ENCODE measurements at regions not wholly inside any gene's neighbourhood (a gene's known extent, or its start where the extent isn't known, plus 50 kb on each side); places are given as distances from the start of the nearest gene placed in this dataset.
"Not testable (repeated sequence)": the region's sequence is repeated elsewhere in the genome, so short reads cannot be mapped to it uniquely, and the experiment has no call there.

- ATAC-seq (replicated peaks in 1 of 4) = no peak
- peaks cover 14 to 21% (median 19%) of the 10 kb centered on the region in 3 donors for H3K9me3 Mint-ChIP-seq
- no peak overlapping the region for H3K4me3 Mint-ChIP-seq
These were observed 891.9 kb upstream of the ZNF722 start for GRCh38 chr7:63106506-63107388.

GRCh38 chr7:63111511-63111910, 887.1 kb upstream of the ZNF722 start:
- CTCF ChIA-PET; DNase-seq; H3K9me3 ChIP-seq; ATAC-seq (replicated peaks in 1 of 4); H3K4me3 ChIP-seq (ENCODE audit: control insufficient read depth in 1 of 2, extremely low read depth in 1 of 2, low read length in 1 of 2); H3K4me1 Mint-ChIP-seq; H3K4me3 Mint-ChIP-seq; H3K27me3 ChIP-seq (replicated peaks in 1 of 2; ENCODE audit: control insufficient read depth in 2 of 2, extremely low read depth in 1 of 2, insufficient read depth in 2 of 2, low read length in 1 of 2); H3K27me3 Mint-ChIP-seq; H3K27ac ChIP-seq (ENCODE audit: low read length); H3K27ac Mint-ChIP-seq; H3K36me3 ChIP-seq (ENCODE audit: control insufficient read depth in 2 of 2, extremely low read depth in 1 of 2, insufficient read depth in 1 of 2, low read length in 1 of 2); POLR2A ChIA-PET; H3K4me1 ChIP-seq (ENCODE audit: control insufficient read depth in 1 of 2, extremely low read depth in 1 of 2, insufficient read depth in 2 of 2, low read length in 2 of 2); H3K36me3 Mint-ChIP-seq: not testable (repeated sequence)
- H3K9me3 Mint-ChIP-seq = peaks cover 5 to 16% (median 9%) of the 10 kb centered on the region in 3 donors
- no CpG with 5 or more reads among the region's 7 CpGs for WGBS (ENCODE audit: insufficient coverage)

More at GRCh38 chr7:63106506-63107388, 891.9 kb upstream of the ZNF722 start:
- no peak for DNase-seq
- H3K4me3 ChIP-seq (ENCODE audit: control insufficient read depth in 1 of 2, extremely low read depth in 1 of 2, low read length in 1 of 2) = no peak overlapping the region
- WGBS (ENCODE audit: insufficient coverage) = 86% methylated on average over 3 of the region's 11 CpGs
- peaks cover 3% of the 10 kb centered on the region for H3K9me3 ChIP-seq
- H3K27ac Mint-ChIP-seq = no peak overlapping the region
- no peak overlapping the region for H3K27ac ChIP-seq (ENCODE audit: low read length)
- H3K36me3 Mint-ChIP-seq = no peaks in the 10 kb centered on the region
- H3K27me3 Mint-ChIP-seq = no peaks in the 10 kb centered on the region
- no peaks in the 10 kb centered on the region for H3K4me1 Mint-ChIP-seq
- no peaks in the 10 kb centered on the region for H3K27me3 ChIP-seq (replicated peaks in 1 of 2; ENCODE audit: control insufficient read depth in 2 of 2, extremely low read depth in 1 of 2, insufficient read depth in 2 of 2, low read length in 1 of 2)
- CTCF ChIA-PET = no interaction called here
- POLR2A ChIA-PET = no interaction called here
- H3K36me3 ChIP-seq (ENCODE audit: control insufficient read depth in 2 of 2, extremely low read depth in 1 of 2, insufficient read depth in 1 of 2, low read length in 1 of 2) = no peaks in the 10 kb centered on the region
- H3K4me1 ChIP-seq (ENCODE audit: control insufficient read depth in 1 of 2, extremely low read depth in 1 of 2, insufficient read depth in 2 of 2, low read length in 2 of 2) = no peaks in the 10 kb centered on the region

GRCh38 chr7:63112764-63113712, 885.6 kb upstream of the ZNF722 start:
- no peaks in the 10 kb centered on the region for H3K4me1 Mint-ChIP-seq
- peaks cover 8 to 16% (median 9%) of the 10 kb centered on the region in 3 donors for H3K9me3 Mint-ChIP-seq
- CTCF ChIA-PET = no interaction called here
- Histone ChIP-seq H3K4me3 (ENCODE audit: control insufficient read depth in 1 of 2, extremely low read depth in 1 of 2, low read length in 1 of 2) (no peak overlapping the region), H3K9me3 (no peaks in the 10 kb centered on the region), H3K36me3 (ENCODE audit: control insufficient read depth in 2 of 2, extremely low read depth in 1 of 2, insufficient read depth in 1 of 2, low read length in 1 of 2) (no peaks in the 10 kb centered on the region), H3K27me3 (replicated peaks in 1 of 2; ENCODE audit: control insufficient read depth in 2 of 2, extremely low read depth in 1 of 2, insufficient read depth in 2 of 2, low read length in 1 of 2) (peaks cover 0 to 4% of the 10 kb centered on the region in 2 experiments), H3K27ac (ENCODE audit: low read length) (no peak overlapping the region), H3K4me1 (ENCODE audit: control insufficient read depth in 1 of 2, extremely low read depth in 1 of 2, insufficient read depth in 2 of 2, low read length in 2 of 2) (no peaks in the 10 kb centered on the region)
- no peak for DNase-seq
- no peaks in the 10 kb centered on the region for H3K36me3 Mint-ChIP-seq
- no peaks in the 10 kb centered on the region for H3K27me3 Mint-ChIP-seq
- ATAC-seq (replicated peaks in 1 of 4) = no peak
- no peak overlapping the region for H3K27ac Mint-ChIP-seq
- POLR2A ChIA-PET = no interaction called here
- H3K4me3 Mint-ChIP-seq = no peak overlapping the region
- WGBS (ENCODE audit: insufficient coverage) = 86% methylated on average over 28 of the region's 36 CpGs

GRCh38 chr7:63113713-63114285, 884.9 kb upstream of the ZNF722 start:
- CTCF ChIA-PET = no interaction called here
- H3K27me3 Mint-ChIP-seq = no peaks in the 10 kb centered on the region
- Histone ChIP-seq H3K4me1 (ENCODE audit: control insufficient read depth in 1 of 2, extremely low read depth in 1 of 2, insufficient read depth in 2 of 2, low read length in 2 of 2) (no peaks in the 10 kb centered on the region), H3K36me3 (ENCODE audit: control insufficient read depth in 2 of 2, extremely low read depth in 1 of 2, insufficient read depth in 1 of 2, low read length in 1 of 2) (no peaks in the 10 kb centered on the region), H3K9me3 (no peaks in the 10 kb centered on the region), H3K27me3 (replicated peaks in 1 of 2; ENCODE audit: control insufficient read depth in 2 of 2, extremely low read depth in 1 of 2, insufficient read depth in 2 of 2, low read length in 1 of 2) (peaks cover 0 to 4% of the 10 kb centered on the region in 2 experiments), H3K4me3 (ENCODE audit: control insufficient read depth in 1 of 2, extremely low read depth in 1 of 2, low read length in 1 of 2) (no peak overlapping the region), H3K27ac (ENCODE audit: low read length) (no peak overlapping the region)
- WGBS (ENCODE audit: insufficient coverage) = 84% methylated on average over 28 of the region's 33 CpGs
- H3K4me1 Mint-ChIP-seq = no peaks in the 10 kb centered on the region
- no peak overlapping the region for H3K4me3 Mint-ChIP-seq
- no peaks in the 10 kb centered on the region for H3K36me3 Mint-ChIP-seq
- peaks cover 9 to 18% (median 11%) of the 10 kb centered on the region in 3 donors for H3K9me3 Mint-ChIP-seq
- DNase-seq = no peak
- no peak for ATAC-seq (replicated peaks in 1 of 4)
- POLR2A ChIA-PET = no interaction called here
- H3K27ac Mint-ChIP-seq = no peak overlapping the region

- H3K36me3 ChIP-seq (ENCODE audit: control insufficient read depth in 2 of 2, extremely low read depth in 1 of 2, insufficient read depth in 1 of 2, low read length in 1 of 2) = no peaks in the 10 kb centered on the region
- DNase-seq (no peak), ATAC-seq (replicated peaks in 1 of 4) (no peak)
- H3K36me3 Mint-ChIP-seq = no peaks in the 10 kb centered on the region
- H3K9me3 ChIP-seq = no peaks in the 10 kb centered on the region
- peaks cover 0 to 4% of the 10 kb centered on the region in 2 experiments for H3K27me3 ChIP-seq (replicated peaks in 1 of 2; ENCODE audit: control insufficient read depth in 2 of 2, extremely low read depth in 1 of 2, insufficient read depth in 2 of 2, low read length in 1 of 2)
- no peak overlapping the region for H3K27ac Mint-ChIP-seq
- POLR2A ChIA-PET = no interaction called here
- no peak overlapping the region for H3K4me3 Mint-ChIP-seq
- no peak overlapping the region for H3K4me3 ChIP-seq (ENCODE audit: control insufficient read depth in 1 of 2, extremely low read depth in 1 of 2, low read length in 1 of 2)
- CTCF ChIA-PET = no interaction called here
- H3K9me3 Mint-ChIP-seq = peaks cover 9 to 18% (median 14%) of the 10 kb centered on the region in 3 donors
- 79% methylated on average over 48 of the region's 56 CpGs for WGBS (ENCODE audit: insufficient coverage)
- H3K27me3 Mint-ChIP-seq = no peaks in the 10 kb centered on the region
- H3K4me1 ChIP-seq (ENCODE audit: control insufficient read depth in 1 of 2, extremely low read depth in 1 of 2, insufficient read depth in 2 of 2, low read length in 2 of 2) = no peaks in the 10 kb centered on the region
- no peak overlapping the region for H3K27ac ChIP-seq (ENCODE audit: low read length)
- H3K4me1 Mint-ChIP-seq = no peaks in the 10 kb centered on the region
These were observed 884.2 kb upstream of the ZNF722 start for GRCh38 chr7:63114371-63114985.
